ENCODE measurements at regions not wholly inside any gene's neighbourhood (a gene's known extent, or its start where the extent isn't known, plus 50 kb on each side); places are given as distances from the start of the nearest gene placed in this dataset.

DNA sequence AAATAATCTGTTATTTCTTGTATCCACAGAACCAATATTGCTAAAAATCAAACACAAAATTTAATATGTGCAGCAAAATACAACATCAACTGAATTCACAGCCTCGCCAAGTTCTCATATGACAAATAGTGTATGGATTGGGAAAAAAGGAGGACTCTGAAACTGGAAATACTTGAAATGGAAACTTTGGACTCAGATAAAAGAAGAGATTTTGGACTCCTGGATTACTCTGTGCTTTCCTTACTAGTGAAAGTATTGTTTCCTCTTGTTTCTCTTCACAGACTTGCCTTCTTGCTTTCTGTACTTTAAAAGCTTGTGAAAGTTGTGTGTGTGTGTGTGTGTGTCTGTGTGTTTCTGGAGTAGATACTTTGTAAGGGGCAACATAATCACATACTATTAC is 1596.3 kb downstream of the PCDH9 start (continued):
- TF ChIP-seq RAD21 (IDR thresholded peaks at IDR 0.05) = no peak

GRCh38 chr13:65631078-65631477 is 1599.1 kb downstream of the PCDH9 start:
- no peak for DNase-seq (ENCODE audit: low spot score)
- H3K9ac ChIP-seq (ENCODE audit: low read depth in 1 of 2, low read length in 2 of 2) = no peak overlapping the region
- no peaks in the 10 kb centered on the region for H3K36me3 ChIP-seq (ENCODE audit: control insufficient read depth in 4 of 4, insufficient read depth in 3 of 4, low read depth in 1 of 4, low read length in 3 of 4)
- no peaks in the 10 kb centered on the region for H3K4me1 ChIP-seq (ENCODE audit: control insufficient read depth in 4 of 4, insufficient read depth in 4 of 4, low read length in 3 of 4)
- H3K27me3 ChIP-seq (ENCODE audit: control insufficient read depth in 4 of 4, insufficient read depth in 4 of 4, low read length in 3 of 4) = no peaks in the 10 kb centered on the region
- WGBS = 71% methylated on average over 2 of the region's 2 CpGs
- no peak overlapping the region for H3K27ac ChIP-seq (ENCODE audit: low read depth in 1 of 2, low read length in 2 of 2)
- H3K4me3 ChIP-seq (ENCODE audit: low read depth in 1 of 3, low read length in 3 of 3) = no peak overlapping the region
- H3K9me3 ChIP-seq (ENCODE audit: control insufficient read depth in 4 of 4, low read length in 3 of 4) = no peaks in the 10 kb centered on the region
- TF ChIP-seq, protein P1, sequence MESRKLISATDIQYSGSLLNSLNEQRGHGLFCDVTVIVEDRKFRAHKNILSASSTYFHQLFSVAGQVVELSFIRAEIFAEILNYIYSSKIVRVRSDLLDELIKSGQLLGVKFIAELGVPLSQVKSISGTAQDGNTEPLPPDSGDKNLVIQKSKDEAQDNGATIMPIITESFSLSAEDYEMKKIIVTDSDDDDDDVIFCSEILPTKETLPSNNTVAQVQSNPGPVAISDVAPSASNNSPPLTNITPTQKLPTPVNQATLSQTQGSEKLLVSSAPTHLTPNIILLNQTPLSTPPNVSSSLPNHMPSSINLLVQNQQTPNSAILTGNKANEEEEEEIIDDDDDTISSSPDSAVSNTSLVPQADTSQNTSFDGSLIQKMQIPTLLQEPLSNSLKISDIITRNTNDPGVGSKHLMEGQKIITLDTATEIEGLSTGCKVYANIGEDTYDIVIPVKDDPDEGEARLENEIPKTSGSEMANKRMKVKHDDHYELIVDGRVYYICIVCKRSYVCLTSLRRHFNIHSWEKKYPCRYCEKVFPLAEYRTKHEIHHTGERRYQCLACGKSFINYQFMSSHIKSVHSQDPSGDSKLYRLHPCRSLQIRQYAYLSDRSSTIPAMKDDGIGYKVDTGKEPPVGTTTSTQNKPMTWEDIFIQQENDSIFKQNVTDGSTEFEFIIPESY (IDR thresholded peaks at IDR 0.05) = no peak

DNA sequence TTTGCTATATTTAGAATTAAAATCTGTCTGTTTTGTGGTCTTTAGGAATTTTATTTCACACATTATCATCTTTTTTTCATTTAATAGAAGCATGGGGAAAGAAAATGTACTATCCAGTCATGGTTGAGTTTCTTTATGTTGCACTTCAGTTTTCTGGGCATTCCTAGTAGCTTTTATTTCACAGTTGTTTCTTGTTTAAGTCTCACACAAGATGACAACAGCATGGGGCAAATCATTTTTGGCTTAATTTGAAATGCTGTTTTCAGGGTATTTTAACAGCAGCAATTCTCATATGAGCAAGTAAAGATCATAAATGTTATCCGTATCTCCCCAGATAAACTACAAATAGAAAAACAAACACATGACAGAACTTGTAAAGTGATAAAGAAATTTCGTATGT is 1600.2 kb downstream of the PCDH9 start:
- H3K27ac ChIP-seq (ENCODE audit: low read depth in 1 of 2, low read length in 2 of 2) = no peak overlapping the region

GRCh38 chr13:65623148-65623547 is 1607.0 kb downstream of the PCDH9 start:
- H3K9me3 ChIP-seq (ENCODE audit: control insufficient read depth in 4 of 4, low read length in 3 of 4) = no peaks in the 10 kb centered on the region
- no peaks in the 10 kb centered on the region for H3K27me3 ChIP-seq (ENCODE audit: control insufficient read depth in 4 of 4, insufficient read depth in 4 of 4, low read length in 3 of 4)
- no peak overlapping the region for H3K27ac ChIP-seq (ENCODE audit: low read depth in 1 of 2, low read length in 2 of 2)
- no peak overlapping the region for H3K4me3 ChIP-seq (ENCODE audit: low read depth in 1 of 3, low read length in 3 of 3)
- H3K4me1 ChIP-seq (ENCODE audit: control insufficient read depth in 4 of 4, insufficient read depth in 4 of 4, low read length in 3 of 4) = no peaks in the 10 kb centered on the region
- TF ChIP-seq EGR1 (IDR thresholded peaks at IDR 0.05; ENCODE audit: low read depth in 2 of 2) (no peak), TAF1 (conservative IDR thresholded peaks at IDR 0.05) (no peak), HNF4G (IDR thresholded peaks at IDR 0.05) (no peak), JUND (IDR thresholded peaks at IDR 0.05) (no peak), REST (IDR thresholded peaks at IDR 0.05) (no peak)
- TF ChIP-seq, protein P2, sequence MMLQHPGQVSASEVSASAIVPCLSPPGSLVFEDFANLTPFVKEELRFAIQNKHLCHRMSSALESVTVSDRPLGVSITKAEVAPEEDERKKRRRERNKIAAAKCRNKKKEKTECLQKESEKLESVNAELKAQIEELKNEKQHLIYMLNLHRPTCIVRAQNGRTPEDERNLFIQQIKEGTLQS (IDR thresholded peaks at IDR 0.05) = no peak
- no peak overlapping the region for H3K9ac ChIP-seq (ENCODE audit: low read depth in 1 of 2, low read length in 2 of 2)
- WGBS = 82% methylated on average over 3 of the region's 3 CpGs
- H3K36me3 ChIP-seq (ENCODE audit: control insufficient read depth in 4 of 4, insufficient read depth in 3 of 4, low read depth in 1 of 4, low read length in 3 of 4) = no peaks in the 10 kb centered on the region
- DNase-seq (ENCODE audit: low spot score) = no peak

More for the DNA sequence above, 1600.2 kb downstream of the PCDH9 start:
- no peak overlapping the region for H3K9ac ChIP-seq (ENCODE audit: low read depth in 1 of 2, low read length in 2 of 2)
- WGBS = 57% methylated on average over 2 of the region's 2 CpGs
- no peaks in the 10 kb centered on the region for H3K9me3 ChIP-seq (ENCODE audit: control insufficient read depth in 4 of 4, low read length in 3 of 4)
- H3K4me1 ChIP-seq (ENCODE audit: control insufficient read depth in 4 of 4, insufficient read depth in 4 of 4, low read length in 3 of 4) = no peaks in the 10 kb centered on the region
- H3K27me3 ChIP-seq (ENCODE audit: control insufficient read depth in 4 of 4, insufficient read depth in 4 of 4, low read length in 3 of 4) = no peaks in the 10 kb centered on the region
- no peaks in the 10 kb centered on the region for H3K36me3 ChIP-seq (ENCODE audit: control insufficient read depth in 4 of 4, insufficient read depth in 3 of 4, low read depth in 1 of 4, low read length in 3 of 4)
- no peak for TF ChIP-seq FOXA2 (IDR thresholded peaks at IDR 0.05)
- no peak for TF ChIP-seq YY1 (IDR thresholded peaks at IDR 0.05)
- TF ChIP-seq TAF1 (conservative IDR thresholded peaks at IDR 0.05) = no peak
- H3K4me3 ChIP-seq (ENCODE audit: low read depth in 1 of 3, low read length in 3 of 3) = no peak overlapping the region
- DNase-seq (ENCODE audit: low spot score) = no peak

Measured in liver (tissue), 7 donors.